Stimulated activated CD8-positive, alpha-beta memory T cell treated with anti-CD3 and anti-CD28 coated beads, Interleukin-15, amount 100 ng/mL, for 1 hour (primary cell): ENCODE measurements at regions not wholly inside any gene's neighbourhood (a gene's known extent, or its start where the extent isn't known, plus 50 kb on each side); places are given as distances from the start of the nearest gene placed in this dataset.
"Not testable (repeated sequence)": the region's sequence is repeated elsewhere in the genome, so short reads cannot be mapped to it uniquely, and the experiment has no call there.

Experiments used
- DNase-seq: peaks from one replicate; pipeline ENCODE4 v3.0.0-alpha.2; 2020; ENCODE audit warnings: low read depth

DNA sequence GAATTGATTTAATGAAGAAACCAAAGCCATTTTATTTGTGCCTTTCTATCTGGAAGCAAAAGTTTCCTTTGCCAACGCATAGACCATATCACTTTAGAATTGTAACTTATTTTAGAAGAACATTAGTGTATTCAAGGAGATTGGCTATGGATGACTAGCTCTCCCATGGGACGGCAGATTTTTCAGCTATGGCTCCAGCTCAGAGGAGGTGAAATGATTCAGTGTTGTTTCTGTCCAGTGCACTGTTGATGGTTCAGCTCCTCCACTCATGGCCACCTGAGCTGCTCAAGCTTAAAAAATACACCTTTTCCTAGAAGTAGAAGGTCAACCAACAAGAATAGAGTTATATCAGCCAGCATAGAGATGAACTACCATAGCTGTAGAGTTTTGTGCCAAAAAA is 1597.5 kb upstream of the PIK3C3 start:
- no peak for DNase-seq

DNA sequence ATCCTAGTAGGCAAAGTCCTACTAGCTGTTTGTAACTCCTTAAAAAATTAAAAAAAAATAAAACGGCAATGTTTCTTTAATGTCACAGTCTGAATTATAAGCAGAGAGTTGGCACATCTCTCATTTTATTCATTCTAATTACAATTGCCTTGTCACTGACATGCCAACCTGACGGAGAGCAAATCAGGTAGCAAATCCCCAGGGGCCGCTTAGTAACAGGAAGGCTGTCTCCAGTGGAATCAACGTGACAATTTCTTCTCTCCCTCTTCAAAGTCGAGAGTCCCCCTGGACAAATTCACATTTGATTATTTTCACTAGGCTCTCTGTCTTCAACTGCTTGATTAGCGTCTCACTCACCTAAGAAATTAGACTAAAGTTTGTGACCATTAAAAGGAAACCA is 1598.9 kb upstream of the PIK3C3 start:
- DNase-seq, result no peak

DNA sequence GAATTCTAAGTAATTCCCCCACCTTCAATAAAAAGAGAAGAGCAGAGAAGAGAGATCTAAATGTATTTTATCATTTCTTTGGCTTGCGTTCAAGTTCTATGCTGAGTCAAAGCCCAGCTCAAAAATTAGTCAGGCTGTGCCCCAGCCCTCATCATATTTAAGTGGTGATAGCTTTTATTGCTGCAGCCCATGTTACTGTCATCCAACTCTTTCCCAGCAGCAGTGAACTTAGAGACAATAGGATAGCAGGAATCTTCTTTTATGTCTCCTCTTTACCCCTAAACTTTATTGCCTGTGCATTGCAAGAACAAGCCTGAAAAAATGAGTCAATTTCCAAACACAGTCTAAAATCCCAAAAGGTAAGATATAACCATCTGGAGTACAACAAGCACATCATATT is 1599.3 kb upstream of the PIK3C3 start:
- no peak for DNase-seq

DNA sequence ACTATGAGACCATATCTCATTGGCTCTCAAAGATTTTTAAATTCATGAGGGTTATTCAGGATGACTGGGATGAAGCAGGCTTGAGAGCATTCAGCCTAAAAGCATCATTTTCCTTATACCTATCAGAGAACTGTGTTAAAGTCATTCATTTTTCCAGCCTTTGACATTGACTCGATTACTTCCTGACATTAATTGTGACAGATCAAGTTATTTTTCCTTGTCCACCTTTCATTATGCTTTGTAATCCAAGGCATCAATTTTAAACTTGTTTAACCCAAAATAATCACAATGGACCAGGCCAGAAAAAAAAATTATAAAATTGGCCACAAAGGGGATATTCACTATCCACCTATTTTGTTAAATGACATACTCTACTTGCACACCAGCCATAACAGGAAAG is 1606.8 kb upstream of the PIK3C3 start:
- no peak for DNase-seq

DNA sequence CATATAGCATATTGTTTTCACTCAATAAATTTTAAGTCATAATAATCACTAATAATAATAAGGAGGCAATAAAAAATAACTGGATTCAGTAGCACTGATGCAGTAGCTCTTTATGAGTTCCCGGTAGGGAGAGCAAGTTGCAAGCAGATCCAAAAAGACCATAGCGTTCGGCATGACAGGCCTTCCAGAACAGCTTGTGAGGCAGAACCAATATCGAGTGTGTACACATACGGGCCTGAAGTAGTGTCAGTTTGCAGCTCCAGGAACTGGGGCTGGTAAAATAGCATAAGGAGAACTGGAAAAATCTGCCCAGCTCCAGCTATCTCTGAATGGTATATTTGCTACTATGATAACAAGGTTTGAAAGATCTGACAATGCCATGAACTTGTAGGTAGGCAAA is 1607.8 kb upstream of the PIK3C3 start:
- DNase-seq, result no peak

DNA sequence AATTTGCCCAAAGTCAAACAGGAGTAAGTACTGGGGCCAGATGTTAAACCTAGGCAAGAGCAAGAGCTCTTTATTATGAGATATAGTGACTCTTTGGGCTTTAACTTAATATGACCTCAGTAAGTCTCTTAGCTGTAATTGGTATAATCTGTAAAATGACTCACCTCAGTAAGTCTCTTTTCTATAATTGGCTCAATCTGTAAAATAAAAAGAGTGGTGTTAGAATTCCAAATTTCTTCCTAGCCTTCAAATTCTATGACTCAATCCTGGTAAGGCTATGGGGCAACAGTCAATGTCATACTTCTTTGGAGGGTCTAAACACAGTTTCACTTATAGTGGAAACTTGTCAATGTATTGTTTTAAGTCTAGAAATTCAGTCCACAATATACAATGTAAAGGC is 1608.9 kb upstream of the PIK3C3 start:
- no peak for DNase-seq

DNA sequence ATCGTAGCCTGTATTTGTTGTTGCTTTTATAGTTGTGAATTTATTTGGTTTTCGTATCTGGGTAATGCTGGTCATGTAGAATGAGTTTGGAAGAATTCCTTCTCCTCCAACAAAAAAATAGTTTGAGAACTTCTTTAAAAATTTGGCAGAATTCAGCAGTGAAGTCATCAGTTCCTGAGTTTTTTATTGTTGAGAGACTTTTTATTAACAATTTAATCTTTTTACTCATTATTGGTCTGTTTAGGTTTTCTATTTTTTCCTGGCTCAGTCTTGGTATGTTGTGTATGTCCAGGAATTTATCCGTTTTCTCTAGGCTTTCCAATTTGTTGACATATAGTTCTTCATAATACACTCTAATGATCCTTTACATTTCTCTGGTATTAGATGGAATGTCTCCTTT is 1613.3 kb upstream of the PIK3C3 start:
- no peak for DNase-seq

DNA sequence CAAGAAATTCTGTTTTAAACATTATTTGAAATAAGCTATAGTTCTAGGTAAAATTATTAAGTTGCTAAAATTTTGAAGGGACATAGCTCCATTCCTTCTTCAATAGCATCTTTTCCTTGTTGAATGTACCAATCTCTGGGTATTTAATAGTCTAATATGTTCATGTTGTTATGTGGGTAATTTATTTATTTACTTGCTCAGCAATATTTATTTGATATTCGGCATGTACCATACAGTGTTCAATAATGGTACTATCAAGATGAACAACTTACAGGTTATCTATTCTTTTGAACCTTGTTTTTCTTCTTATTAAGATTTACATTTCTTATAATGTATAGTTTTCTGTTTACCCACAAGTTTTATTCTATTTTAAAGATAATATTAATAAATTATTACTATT is 1616.8 kb upstream of the PIK3C3 start:
- no peak for DNase-seq

DNA sequence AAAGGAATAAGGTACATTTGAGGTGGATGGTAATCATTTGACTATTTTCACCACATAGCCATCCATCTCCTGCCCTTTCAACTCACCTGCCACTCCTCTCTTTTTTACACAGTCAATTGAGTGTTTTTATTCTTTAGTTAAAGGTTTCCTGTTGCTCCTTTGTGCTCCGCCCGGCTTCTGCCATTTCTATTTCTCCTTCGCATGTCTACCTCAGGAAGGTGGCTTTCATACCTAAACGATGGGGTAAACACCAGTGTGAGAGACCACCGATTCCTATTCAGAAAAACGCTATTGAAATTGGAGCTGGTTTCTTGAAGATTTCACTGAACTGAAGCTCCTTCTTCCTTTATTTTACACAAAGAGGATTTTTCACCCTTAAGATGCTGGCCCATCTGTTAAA is 1628.0 kb upstream of the PIK3C3 start:
- no peak for DNase-seq

DNA sequence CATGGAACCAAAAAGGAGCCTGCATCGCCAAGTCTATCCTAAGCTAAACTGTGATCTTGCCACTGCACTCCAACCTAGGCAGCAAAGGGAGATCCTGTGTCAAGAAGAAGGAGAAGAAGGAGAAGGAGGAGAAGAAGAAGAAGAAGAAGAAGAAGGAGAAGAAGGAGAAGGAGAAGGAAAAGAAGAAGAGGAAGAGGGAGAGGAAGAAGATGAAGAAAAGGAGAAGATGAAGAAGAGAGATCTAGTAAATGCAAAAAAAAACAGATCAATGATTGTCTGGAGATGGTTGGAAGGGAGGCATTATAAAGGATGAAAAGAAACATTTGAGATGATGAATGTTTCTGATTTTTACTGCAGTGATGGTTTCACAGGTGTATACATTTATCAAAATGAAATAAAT is 1629.0 kb upstream of the PIK3C3 start:
- no peak for DNase-seq

DNA sequence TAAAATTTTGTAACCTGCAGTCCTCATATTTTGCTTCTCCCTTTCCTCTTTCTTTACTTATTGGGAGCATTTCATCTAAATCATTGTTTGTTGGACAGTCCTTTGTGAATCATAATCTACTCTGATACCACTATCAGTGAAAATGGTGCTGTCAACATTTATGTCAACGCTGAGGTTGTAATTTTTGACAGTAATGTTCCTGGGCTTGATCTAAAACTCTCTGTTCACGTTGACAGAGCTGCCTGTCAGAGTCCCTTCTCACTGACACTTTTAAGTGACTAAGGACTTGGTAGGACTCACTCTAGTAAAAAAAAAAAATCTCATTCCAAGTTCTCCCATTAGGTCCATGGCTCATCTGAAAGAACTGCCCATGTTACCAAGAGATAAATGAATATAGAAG is 1640.8 kb upstream of the PIK3C3 start:
- DNase-seq, result no peak

DNA sequence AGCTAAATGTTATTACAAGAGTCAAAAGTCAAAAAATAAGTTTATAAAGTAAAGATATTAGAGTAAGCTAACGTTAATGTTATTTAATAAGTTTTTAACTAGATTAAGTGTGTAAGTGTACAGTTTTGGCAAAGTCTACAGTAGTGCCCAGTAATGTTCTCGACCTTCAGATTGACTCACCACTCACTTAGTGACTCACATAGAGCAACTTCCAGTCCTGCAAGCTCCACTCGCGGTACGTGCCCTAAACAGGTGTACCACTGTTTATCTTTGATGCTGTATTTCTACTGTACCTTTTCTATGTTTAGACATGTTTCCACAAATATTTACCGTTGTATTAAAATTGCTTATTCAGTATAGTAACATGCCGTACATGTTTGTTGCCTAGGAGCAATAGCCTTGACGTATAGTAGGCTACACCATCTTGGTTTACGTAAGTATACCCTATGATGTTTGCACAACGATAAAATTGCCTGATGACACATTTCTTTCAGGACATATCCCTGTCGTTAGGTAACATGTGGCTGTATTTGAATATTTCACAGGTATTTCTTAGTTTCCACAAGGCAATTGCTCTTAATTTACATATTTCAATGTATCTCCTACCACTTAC is 1641.9 kb upstream of the PIK3C3 start:
- no peak for DNase-seq

DNA sequence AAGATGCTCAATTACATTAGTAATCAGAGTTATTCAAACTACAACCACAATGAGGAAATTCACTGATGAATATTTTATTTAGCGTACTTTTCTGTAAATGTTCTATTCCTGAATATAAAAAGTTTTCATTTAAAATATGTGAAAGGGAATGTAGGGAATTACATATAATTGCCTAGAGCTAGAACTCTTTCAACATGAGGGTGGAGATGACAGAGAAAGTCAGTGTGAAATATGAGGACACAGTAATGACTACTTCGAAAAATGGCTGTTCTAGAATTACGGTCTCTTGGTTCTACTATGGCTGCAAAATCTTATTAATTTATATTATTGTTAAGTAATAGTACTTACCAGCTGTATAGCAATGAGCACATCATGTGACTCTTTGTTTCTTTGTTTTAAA is 1647.4 kb upstream of the PIK3C3 start:
- no peak for DNase-seq

DNA sequence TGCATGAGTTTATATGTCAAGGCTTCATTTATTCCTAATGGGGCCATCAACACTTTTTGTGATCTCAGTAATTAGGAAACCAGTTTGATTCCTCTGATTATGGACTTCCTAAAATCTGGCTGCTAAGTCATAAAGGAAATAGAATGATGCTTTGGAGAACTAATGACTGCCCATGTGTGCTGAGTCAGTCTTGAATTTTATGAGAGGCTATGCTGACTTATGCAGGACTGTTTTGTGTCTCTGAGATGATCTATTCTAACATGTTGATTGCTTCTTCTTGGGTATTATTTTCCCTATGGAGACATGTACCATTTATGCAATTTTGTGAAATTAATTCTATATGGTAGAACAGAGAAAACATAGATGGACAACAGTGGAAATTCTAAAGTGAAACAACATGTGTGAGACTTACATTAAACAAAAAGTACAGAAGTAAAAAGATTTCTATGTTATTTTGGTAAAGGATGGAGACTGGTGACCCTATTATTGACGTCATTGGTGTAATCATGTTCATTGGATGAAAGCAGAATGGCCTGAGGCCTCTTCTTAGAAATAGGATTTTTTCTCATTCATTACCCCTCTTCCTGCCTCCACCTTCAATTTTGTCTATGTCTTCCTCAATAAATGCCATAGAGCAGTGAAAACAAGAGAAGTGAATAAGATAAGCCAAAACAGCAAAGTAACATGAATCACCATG is 1658.2 kb upstream of the PIK3C3 start:
- no peak for DNase-seq

DNA sequence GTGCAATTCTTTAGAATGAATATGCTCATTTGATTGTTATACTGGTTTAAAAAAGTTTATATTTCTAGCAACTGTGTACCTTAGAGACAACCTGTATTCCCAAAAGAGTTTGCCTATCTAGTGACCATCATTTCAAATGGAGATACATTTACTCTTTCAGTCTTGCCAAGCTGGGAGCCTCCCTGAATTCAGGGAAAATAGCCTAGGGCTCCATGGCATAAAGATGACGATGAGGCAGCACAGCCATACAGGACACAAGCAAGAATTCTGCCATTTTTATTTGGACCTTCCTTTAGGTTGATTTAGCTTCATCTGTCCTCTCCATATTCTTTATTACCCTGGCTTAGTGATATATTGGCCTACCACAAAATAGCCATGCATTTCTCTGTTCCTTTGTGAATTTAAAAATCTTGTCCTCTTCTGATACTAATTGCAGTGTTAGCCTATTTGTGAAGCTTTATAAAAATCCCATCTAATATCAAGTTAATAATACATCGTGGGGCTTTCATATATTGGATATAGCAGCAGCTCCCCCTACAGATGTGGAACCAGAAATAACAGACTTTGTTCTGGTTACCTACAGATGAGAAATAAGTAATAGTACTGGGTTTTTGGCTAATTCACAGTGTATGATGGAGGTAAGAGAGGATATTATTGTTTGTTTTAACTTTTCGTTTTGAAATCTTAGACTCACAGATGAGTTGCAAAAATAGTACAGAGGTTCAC is 1661.9 kb upstream of the PIK3C3 start:
- no peak for DNase-seq

DNA sequence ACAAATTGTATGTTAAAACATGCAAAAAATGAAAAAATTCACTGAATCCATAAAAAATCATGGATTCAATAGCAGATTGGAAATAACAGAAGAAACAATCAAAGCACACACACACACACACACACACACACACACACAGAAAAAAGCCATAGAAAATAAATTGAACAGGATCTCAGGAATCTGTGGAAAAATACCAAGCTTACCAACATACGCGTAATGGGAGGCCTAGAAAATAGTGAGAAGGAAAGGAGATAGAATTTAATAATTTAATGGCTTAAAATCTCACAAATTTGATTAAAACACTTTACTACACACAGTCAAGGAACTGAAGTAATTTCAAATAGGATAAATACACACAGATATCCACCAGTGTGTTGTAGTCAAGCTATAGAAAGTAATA is 1671.5 kb upstream of the PIK3C3 start:
- DNase-seq, result no peak

DNA sequence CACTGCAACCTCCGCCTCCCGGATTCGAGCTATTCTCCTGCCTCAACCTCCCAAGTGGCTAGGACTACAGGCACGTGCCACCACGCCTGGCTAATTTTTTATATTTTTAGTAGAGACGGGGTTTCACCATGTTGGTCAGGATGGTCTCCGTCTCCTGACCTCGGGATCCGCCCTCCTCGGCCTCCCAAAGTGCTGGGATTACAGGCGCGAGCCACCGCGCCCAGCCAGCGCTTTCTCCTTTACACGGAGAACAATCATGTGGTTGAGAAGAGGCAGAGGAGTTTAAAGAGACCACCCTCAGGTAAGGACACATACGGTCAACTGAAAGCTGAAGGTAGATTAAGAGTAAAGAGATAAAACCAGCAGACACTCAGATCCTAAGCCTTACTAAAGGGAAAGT is 1673.7 kb upstream of the PIK3C3 start:
- not testable (repeated sequence) for DNase-seq

DNA sequence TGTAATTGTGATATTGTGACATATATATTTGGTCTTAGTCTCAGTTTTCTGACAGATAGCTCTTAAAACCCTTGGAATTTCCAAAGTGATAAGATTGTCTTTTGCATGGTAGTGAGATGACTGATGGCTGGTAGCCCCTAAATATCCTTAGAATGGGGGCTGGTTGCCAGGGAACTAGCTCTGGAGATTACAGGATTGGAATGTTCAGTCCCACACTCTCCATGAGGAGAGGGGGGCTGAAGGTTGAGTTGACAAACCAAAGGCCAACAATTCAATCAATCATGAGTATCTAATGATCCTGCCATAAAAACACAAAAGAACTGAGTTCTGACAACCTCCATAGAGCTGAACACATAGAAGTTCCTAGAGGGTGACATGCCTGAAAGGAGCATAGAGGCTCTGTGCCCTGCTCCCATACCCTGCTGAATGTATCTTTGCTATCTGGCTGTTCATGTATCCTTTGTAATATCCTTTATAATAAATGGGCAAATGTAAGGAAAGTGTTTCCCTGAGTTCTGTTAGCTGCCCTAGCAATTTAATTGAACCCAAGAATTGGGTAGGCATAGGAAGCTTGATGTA is 1680.3 kb upstream of the PIK3C3 start:
- DNase-seq, result no peak

DNA sequence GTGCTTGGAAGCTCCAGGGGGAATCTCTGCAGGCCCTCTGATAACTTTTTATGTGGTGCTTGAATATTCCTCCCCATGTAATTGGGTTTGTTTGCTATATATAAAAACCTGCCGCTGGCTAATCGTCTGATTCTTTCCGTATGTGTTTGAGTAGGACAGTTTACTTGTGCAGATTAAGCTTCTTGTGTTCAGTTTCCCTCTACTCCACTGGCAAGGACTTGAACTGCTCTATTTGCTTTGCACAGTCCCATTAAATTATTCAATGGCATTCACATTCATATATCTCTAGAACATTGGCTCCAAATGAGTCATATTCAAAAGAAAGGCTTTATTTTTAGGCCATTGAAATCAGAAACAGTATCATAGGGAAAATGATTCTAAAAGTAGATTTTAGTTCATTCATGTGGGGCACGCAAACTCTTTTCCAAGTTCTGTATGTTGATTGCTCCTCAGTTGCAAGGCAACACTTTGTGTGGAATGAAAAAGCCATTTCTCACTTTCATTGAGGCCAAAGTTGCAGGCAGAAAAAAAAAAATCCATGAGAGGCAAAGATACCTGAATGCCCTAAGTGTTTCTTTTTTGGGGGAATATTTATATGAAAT is 1682.3 kb upstream of the PIK3C3 start:
- DNase-seq, result no peak

DNA sequence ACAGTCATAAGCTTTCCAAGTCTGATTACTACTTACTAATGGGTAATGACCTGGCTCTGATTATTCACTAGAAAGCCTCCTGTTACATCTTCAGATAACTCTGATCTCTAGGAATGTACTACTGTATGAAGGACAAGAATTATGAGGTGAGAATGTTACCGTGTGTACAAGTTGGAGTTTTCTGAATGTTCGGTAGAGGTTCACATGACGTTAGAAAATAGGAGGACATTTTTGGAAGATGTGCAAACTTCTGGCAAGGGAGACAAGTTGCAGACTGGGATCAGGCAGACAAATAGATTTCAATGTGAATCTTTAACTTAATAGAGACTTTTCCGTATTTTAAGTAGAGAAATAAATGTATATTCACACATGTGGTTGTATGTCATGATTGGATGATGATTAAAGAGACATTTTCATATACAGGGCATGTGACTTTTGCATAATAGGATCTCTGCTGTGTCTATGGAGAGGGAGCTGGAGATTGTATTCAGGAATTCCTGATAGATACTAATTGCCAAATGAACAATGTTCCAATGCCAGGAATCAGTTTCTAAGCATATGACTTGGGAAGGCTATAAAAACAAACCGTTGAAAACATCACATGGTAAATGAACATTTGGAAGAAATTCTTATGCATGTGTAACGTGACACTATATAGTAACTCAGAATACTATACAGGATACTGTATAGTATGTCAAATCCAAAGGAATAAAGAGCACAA is 1695.8 kb upstream of the PIK3C3 start:
- DNase-seq, result no peak

DNA sequence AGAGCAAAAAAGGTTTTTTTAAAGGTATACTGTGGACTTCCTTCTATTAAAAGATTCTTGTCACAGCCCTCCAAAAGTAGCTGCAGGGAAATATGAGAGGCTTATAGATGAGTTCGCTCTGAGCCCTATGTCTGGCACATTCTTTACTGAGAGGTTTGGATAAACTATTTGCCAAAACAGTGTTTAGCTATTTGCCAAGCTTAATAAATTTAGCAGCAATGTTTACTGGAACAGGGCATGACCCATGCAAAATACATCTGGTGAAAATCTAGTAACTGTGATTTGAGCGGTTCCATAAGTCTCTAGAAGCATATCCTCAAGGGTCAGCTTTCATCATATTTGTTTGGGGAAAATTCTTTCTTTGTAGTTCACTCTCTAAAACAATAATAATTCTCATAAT is 1696.7 kb upstream of the PIK3C3 start:
- DNase-seq, result no peak

DNA sequence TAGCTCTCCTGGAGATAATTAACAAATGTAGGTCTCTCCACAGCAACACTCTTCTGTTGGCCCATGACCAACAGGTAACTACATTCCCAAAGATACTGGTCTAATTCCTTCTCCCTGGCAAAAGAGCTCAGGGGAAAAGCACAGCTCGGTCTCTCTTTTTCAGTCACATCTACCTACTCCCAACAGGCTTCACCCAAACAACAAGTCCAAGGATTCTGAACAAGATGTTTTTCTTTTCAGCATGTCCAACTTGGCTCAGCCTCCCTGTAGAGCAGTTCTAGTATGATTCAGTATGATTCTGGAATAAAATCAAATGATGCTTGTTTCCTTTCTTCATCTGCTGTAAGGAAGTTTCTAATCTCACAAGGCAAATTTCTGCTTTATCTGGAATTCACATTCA is 1704.8 kb upstream of the PIK3C3 start:
- no peak for DNase-seq
